GM19455 (cell line): ENCODE measurements at regions not wholly inside any gene's neighbourhood (a gene's known extent, or its start where the extent isn't known, plus 50 kb on each side); places are given as distances from the start of the nearest gene placed in this dataset.

Experiments used
- ATAC-seq: cut with Tn5 transposase; IDR thresholded peaks from one replicate; pipeline ENCODE4 v1.9.1; 2021; ENCODE audit not compliant: unreplicated experiment

- ATAC-seq = peak; percentile 57
Observed at GRCh38 chr6:16078064-16078463, 50.8 kb upstream of the MYLIP start.

GRCh38 chr6:16069671-16070070, 59.2 kb upstream of the MYLIP start:
- ATAC-seq = no peak

- ATAC-seq = no peak
Observed at GRCh38 chr6:16069222-16069621, 59.7 kb upstream of the MYLIP start.

- ATAC-seq = no peak
Observed at GRCh38 chr6:16067568-16067967, 61.3 kb upstream of the MYLIP start.

GRCh38 chr6:16064671-16065072, 64.2 kb upstream of the MYLIP start:
- ATAC-seq = no peak

- ATAC-seq = no peak
Observed at GRCh38 chr6:16063580-16063979, 65.3 kb upstream of the MYLIP start.

GRCh38 chr6:16061818-16062217, 67.1 kb upstream of the MYLIP start:
- ATAC-seq = no peak

GRCh38 chr6:16060039-16060438, 68.8 kb upstream of the MYLIP start:
- no peak for ATAC-seq

GRCh38 chr6:16059496-16059895, 69.4 kb upstream of the MYLIP start:
- ATAC-seq = no peak

- ATAC-seq = no peak
Observed at GRCh38 chr6:16058929-16059345, 69.9 kb upstream of the MYLIP start.

GRCh38 chr6:16058201-16058928, 70.5 kb upstream of the MYLIP start:
- ATAC-seq = no peak

GRCh38 chr6:16057446-16057845, 71.4 kb upstream of the MYLIP start:
- no peak for ATAC-seq

- no peak for ATAC-seq
Observed at GRCh38 chr6:16056263-16056870, 72.5 kb upstream of the MYLIP start.

GRCh38 chr6:16055852-16056251, 73.0 kb upstream of the MYLIP start:
- no peak for ATAC-seq

GRCh38 chr6:16049168-16049567, 79.7 kb upstream of the MYLIP start:
- ATAC-seq = no peak

- ATAC-seq = no peak
Observed at GRCh38 chr6:16048221-16048620, 80.7 kb upstream of the MYLIP start.

- ATAC-seq = no peak
Observed at GRCh38 chr6:16047435-16047990, 81.4 kb upstream of the MYLIP start.

GRCh38 chr6:16045238-16045637, 83.6 kb upstream of the MYLIP start:
- no peak for ATAC-seq

- ATAC-seq = no peak
Observed at GRCh38 chr6:16044211-16044643, 84.7 kb upstream of the MYLIP start.

GRCh38 chr6:16043171-16044135, 85.4 kb upstream of the MYLIP start:
- no peak for ATAC-seq

- ATAC-seq = no peak
Observed at GRCh38 chr6:16042751-16043150, 86.1 kb upstream of the MYLIP start.
